ENCODE measurements at regions not wholly inside any gene's neighbourhood (a gene's known extent, or its start where the extent isn't known, plus 50 kb on each side); places are given as distances from the start of the nearest gene placed in this dataset.

GRCh38 chr5:135156715-135157404 is 122.8 kb upstream of the PITX1 start:
- no peak for TF ChIP-seq SUZ12 (IDR thresholded peaks at IDR 0.05)
- TF ChIP-seq FOXM1 (IDR thresholded peaks at IDR 0.05; ENCODE audit: borderline replicate concordance) = no peak
- no peak for TF ChIP-seq LEF1 (IDR thresholded peaks at IDR 0.05; ENCODE audit: borderline replicate concordance)
- no peak for TF ChIP-seq L3MBTL2 (conservative IDR thresholded peaks at IDR 0.05)
- no peak for TF ChIP-seq SP1 (IDR thresholded peaks at IDR 0.05)
- no peak for TF ChIP-seq ARNT (IDR thresholded peaks at IDR 0.05)
- TF ChIP-seq BHLHE40 (IDR thresholded peaks at IDR 0.05; ENCODE audit: borderline replicate concordance) = no peak
- TF ChIP-seq TARDBP (IDR thresholded peaks at IDR 0.05) = no peak

Data from HEK293T (cell line).